ENCODE measurements at regions not wholly inside any gene's neighbourhood (a gene's known extent, or its start where the extent isn't known, plus 50 kb on each side); places are given as distances from the start of the nearest gene placed in this dataset.

- DNase-seq, result no peak
Observed at GRCh38 chr2:120441744-120442471, 96.0 kb downstream of the INHBB start.

DNA sequence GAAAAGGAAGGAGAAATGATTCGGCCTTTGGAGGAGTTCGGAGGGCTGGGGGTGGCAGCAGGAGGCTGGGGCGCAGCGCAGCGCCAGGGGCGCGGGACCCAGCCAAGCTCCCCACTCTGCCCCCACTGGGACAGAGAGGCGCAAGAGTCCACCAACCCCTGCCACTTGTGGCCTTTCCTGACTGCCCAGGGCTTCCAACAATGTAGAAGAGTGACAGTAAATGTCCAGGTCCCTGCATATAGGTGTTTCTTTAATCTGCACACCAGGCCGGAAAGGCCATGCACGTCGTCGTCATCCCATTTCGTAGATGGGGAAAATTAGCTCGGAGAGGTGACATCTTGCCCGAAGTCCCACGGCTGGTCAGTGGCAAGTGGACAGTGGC lies 96.6 kb downstream of the INHBB start:
- no peak for DNase-seq

DNA sequence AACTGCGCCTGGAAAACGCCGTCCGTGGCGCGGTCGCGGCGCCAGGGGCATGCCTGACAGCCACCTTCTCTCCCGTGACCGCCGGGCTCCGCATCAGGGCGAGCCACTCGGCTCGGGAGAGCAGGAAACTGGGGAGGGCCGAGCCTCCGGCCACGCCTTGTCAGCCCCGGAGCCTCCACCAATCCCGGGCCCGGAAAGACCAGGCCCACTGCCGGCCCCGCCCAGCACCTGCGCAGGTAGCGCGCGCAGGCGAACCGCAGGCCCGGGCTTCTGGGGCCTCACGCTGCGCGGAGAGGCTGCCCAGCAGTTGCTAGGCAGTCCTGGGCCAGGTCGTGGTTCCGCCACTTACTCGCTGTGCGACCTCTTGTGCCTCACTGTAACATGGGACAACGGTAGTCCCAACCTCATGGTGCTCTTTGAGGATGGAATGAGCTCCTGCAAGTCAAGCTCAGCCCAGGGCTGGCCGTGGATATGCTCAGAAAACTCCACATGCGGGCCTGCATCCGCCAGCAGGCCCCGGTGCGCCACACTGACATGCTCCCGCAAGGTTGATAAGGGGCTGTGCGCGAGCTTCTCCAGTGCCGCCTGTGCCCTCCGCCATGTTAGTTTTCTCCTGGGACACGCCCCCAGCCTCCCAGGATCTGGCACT lies 97.1 kb downstream of the INHBB start:
- peak; percentile 3 for DNase-seq

DNA sequence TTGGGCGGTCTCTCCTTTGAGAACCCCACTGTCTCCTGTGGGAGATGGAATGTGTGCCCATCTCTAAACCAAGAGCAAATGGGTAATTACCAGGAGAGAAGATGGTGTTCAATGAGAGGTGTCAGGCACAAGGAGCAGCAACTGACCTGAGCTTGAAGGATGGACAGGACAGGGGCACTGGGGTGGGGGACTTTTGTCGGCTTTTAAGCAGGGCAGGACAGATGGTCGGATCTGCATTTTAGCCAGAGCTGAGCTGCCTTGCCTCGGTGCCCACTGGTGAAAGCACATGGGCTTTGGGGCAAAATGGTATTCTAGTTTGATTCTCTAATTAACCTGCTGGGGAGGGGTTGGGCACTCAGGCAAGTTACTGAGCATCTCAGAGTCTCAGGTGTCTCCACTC lies 98.0 kb downstream of the INHBB start:
- DNase-seq, result no peak

DNA sequence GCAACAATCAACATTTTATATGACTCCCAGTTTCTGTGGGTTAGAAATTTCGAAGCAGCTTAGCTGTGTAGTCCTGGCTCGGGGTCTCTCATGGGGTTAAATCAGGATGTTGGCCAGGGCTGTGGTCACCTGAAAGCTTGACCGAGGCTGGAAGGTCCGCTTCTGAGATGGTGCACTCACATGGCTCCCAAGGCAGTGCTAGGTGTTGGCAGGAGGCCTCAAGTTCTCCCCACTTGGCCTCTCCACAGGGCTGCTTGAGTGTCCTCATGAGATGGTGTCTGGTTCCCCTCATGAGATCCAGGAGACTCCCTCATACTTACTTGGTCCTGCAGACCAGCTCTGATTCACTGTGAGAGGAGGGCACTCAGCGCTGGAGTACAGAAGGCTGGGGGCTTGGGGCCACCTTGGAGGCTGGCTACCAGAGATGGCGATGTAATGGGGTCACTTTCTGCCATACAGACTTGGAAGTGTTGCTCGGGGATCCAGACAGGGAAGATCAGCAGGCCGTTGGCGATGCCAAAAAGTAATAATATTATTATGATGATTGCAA lies 98.8 kb downstream of the INHBB start:
- no peak for DNase-seq

DNA sequence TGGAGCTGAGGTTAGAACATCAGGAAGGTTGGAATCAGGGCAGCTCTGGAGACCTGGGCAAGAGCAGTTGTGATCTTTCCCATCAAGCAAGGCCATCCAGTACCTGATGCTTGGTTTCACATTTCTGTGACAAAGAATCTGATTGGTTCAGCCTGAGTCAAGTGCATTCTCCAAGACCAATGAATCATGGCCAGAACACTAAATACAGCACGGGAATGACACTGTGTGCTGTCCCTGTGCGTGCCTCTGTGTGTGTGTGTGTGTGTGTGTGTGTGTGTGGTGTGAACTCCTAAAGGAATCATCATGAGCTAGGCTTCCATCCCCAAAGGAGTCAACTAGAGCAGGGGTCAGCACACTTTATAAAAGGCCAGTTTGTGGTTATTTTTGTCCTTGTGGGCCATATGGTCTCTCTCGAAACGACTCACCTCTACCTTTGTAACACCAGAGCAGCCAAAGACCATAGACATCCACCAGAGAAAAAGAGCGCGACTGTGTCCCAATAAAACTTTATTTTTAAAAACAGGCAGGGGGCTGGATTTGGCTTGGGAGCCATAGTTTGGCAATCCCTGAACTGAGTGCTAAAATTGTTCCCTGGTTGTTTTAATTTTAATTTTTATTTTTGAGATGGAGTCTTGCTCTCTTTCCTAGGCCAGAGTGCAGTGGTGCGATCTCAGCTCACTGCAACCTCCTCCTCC lies 99.7 kb downstream of the INHBB start:
- no peak for DNase-seq

DNA sequence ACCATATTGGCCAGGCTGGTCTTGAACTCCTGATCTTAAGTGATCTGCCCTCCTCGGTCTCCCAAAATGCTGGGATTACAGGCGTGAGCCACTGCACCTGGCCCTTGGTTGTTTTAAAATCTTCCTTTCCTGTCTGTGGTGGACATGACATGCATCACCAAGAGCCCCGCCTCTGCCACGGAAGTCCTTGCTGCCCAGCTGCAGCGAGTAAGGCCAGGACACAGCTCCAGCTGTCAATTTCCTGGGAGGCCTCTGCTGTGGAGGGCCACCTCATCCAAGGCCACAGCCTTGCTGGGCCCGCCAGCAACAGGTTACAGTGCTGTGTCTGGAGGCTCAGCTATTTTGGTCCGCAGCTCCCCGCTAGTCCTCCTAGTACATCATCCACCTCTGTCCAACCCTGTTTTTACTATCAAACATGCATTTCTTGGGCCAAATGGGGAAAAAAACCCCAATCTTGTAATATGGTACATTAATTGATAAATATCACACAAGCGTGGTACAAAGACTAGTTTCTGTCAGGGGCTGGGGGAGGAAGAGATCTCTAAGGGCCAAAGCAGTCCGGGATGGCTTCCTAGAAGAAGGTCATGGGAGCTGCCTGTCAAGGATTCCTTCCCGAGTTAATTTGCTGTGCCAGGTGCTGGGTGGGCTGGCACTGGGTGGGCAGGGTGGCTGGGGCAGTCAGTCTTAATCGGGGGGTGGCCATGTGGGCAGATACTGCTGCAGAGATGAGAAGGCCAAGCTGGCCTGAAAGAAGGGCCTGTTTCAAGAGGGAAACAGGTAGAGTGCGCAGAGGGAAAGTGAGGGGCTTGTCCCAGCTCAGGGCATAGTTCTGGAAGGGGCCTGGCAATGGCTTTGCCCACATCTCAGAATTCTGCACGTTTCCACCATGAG lies 100.5 kb downstream of the INHBB start:
- DNase-seq, result no peak

DNA sequence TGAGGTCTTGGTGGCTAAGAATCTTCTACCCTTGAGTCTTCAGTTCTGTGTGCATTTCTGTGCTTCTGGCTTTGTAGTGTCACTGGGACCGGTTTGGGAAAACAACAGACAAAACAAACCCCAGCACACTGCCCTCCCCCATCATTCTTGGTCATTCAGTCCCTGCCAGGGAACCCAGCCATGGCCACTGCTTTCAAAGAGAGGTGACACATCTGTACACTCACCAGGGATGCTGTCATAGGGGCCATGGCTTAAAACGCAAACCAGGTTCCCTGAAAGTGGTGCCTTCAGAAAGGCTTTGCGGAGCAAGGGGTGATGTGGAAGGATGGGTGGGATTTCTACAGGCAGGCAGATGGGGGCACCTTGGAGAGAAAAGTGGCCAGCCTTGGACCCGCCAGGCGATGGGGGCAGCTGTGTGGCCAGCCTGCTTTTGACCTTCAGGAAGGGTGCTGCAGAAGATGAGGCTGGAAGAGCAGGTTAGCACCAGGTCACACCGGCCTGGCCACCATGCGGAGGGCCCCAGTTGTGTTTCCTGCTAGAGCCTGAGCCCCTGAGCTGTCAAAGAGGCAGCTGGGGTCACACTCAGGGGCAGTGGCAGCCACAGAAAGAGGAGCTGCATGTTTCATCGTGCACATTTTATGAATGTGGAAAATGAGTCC lies 101.3 kb downstream of the INHBB start:
- no peak for DNase-seq

DNA sequence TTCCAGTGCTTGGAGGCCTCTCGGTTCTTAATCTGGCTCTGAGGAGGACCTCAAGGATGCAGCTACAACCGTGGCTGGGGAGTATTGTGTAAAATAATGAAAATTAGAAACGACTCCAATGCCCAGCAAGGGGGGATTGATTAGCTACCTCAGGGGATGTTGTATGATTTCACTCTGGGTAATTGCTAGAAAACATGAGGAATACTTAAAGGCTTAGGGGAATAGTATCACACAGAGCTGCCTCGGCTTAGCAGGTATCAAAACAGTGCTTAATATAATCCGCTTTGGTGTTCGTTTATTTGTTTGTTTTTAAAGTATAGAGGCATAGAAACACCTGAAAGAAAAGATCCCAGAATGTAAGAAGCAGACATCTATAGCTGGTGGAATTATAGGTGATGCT lies 102.5 kb downstream of the INHBB start:
- no peak for DNase-seq

GRCh38 chr2:120448961-120449810 lies 103.2 kb downstream of the INHBB start:
- no peak for DNase-seq

DNA sequence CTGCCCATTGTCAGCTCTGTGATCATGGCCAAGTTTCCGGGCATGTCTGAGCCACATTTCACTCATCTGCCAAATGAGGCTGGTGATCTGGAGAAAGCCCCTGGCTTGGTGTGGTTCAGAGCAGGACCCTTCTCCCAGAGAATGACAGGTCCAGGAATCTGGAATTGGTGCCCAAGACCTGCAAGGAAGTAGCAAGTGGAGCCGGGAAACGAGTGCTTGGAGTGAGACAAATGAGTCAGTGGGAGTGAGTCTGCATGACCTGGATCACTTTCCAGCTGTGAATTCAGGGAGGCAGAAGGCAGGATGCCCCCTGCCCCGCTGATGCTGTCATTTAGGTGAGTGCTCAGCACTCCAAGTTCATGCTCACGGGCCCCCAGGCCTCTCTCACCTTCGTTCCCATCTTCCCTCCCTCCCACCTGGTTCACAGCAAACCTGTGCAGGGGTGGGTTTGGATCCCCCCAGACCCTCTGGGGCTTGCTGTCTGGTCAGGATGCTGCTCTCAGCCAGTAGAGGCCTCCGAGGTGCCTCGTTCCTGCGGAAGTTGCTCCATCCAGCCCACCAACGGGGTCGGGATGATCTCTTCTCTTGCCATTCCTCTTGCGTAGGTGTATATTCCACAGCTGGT lies 104.4 kb downstream of the INHBB start:
- no peak for DNase-seq

- DNase-seq, result no peak
Observed at GRCh38 chr2:120451334-120451733, 105.4 kb downstream of the INHBB start.

- no peak for DNase-seq
Observed at GRCh38 chr2:120452131-120452530, 106.2 kb downstream of the INHBB start.

DNA sequence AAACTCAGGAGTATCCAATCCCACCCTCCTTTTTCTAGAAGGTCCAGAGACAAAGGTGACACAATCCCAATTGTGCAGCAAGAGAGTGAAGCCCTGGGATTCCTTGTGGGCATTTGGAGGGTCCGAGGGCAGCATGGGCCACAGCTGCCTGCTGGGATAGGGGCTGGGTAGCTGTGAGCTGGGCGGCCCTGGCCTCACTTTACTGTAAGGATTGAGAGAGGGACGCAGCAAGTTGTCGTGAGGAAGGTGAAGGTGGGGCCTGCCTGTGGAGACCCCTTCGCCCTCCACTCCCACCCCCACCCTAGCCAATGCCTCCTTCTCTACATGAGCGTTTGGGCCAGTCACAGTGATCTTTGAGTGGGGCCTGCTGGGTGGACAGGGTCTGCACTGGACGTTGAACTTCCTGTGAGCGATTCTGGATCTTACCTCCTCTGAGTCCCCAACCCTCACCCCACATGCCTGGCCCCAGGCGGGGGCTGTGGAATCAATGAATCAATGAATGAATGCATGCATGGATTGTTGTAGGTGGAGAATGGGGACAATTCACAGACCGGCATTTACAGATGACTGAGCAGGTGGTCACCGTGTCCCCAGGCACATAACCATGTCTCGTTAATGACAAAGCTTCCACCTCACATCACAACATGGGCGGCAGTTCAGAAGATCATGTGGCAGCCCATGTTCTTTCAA lies 107.2 kb downstream of the INHBB start:
- DNase-seq, result no peak

DNA sequence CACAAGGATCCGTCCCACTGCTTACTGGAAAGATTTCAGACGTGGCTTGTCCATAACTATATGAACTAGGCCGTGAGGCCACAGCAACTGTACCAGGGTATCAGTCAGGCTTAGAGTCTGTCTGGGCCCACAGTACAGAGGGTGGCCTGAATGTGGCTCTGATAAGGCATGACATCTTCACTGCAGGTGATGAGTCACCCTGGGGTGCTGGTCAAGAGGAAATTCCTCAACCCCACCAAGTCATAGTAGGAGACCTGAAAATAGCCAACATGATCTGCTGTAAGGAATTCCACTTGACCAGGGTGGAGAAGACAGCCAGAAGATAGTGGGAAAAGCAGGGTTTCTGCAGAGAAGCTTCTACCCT lies 107.7 kb downstream of the INHBB start:
- DNase-seq, result no peak

- DNase-seq, result no peak
Observed at GRCh38 chr2:120454654-120455385, 108.9 kb downstream of the INHBB start.

- no peak for DNase-seq
Observed at GRCh38 chr2:120455390-120455789, 109.5 kb downstream of the INHBB start.

DNA sequence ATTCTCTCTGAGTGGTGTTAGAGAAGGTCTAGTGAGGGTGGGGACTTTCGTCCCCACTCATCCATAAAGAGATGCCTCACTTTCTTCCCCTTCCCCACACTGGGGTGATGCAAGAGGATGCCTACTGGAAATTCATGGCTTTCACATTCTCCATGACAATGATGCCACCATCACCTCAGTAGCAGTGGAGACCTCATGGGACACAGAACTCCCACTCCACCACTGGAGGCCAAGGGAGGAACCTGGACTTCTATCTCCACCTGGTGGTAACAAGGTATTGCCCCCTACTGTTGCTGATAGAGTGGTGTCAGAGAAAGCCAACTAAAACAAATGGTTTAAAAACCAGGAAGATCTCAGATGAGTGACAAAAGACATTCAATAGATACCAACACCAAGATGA lies 110.9 kb downstream of the INHBB start:
- DNase-seq, result no peak

GRCh38 chr2:120460511-120460910 lies 114.6 kb downstream of the INHBB start:
- DNase-seq, result no peak

GRCh38 chr2:120461092-120461491 lies 115.2 kb downstream of the INHBB start:
- no peak for DNase-seq
